ENCODE measurements at regions not wholly inside any gene's neighbourhood (a gene's known extent, or its start where the extent isn't known, plus 50 kb on each side); places are given as distances from the start of the nearest gene placed in this dataset.

GRCh38 chr1:116290085-116290705 is 82.8 kb upstream of the ATP1A1 start:
- Histone ChIP-seq H3K27ac (ENCODE audit: low read depth, low read length, poor library complexity, severe bottlenecking) (no peak overlapping the region), H3K4me3 (ENCODE audit: low read depth, low read length, poor library complexity, severe bottlenecking) (no peak overlapping the region), H3K36me3 (ENCODE audit: insufficient read depth, low read length, poor library complexity, severe bottlenecking) (no peaks in the 10 kb centered on the region), H3K9me3 (ENCODE audit: low read depth, low read length, poor library complexity, severe bottlenecking) (no peaks in the 10 kb centered on the region), H3K27me3 (replicated peaks; ENCODE audit: insufficient read depth, low read depth, low read length, poor library complexity) (no peaks in the 10 kb centered on the region), H3K4me1 (ENCODE audit: insufficient read depth, low read length, poor library complexity, severe bottlenecking) (peaks cover 3% of the 10 kb centered on the region)
- POLR2A ChIA-PET (ENCODE audit: low non-redundant PET): no interaction called here
- intact Hi-C loops (cut with micrococcal nuclease; ENCODE audit: unreplicated experiment): no loop called here
- CTCF ChIA-PET: no interaction called here
- no TSS peak for BruUV-seq (replicated peaks)
- TF ChIP-seq CTCF (conservative IDR thresholded peaks at IDR 0.05; ENCODE audit: low read depth, low read length) (no peak), EZH2 (IDR thresholded peaks at IDR 0.05; ENCODE audit: borderline replicate concordance, low read depth, low read length, poor library complexity, severe bottlenecking) (no peak)
- DNase-seq (ENCODE audit: low spot score): no peak

DNA sequence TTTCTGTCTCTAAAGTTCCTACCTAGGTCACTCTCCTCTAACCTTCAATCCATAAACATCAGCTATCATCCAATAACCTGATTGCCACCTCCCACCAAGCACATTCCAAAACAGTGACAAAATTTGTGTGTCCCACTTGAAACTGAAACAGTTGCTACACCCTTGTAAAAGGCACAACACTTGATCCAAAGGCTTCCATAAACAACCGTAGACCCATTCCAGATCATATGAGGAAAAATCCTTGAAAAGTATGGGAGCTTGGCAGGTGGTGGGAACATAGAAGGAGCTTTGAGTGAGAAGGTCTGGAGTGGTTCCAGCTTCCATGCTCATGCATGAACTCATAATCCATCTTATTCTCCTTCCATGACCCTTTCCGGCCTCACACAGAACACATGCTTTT is 82.0 kb upstream of the ATP1A1 start:
- POLR2A ChIA-PET (ENCODE audit: low non-redundant PET): no interaction called here
- H3K27ac ChIP-seq (ENCODE audit: low read depth, low read length, poor library complexity, severe bottlenecking): no peak overlapping the region
- BruUV-seq (replicated peaks): no TSS peak
- H3K9me3 ChIP-seq (ENCODE audit: low read depth, low read length, poor library complexity, severe bottlenecking): no peaks in the 10 kb centered on the region
- H3K36me3 ChIP-seq (ENCODE audit: insufficient read depth, low read length, poor library complexity, severe bottlenecking): no peaks in the 10 kb centered on the region
- H3K27me3 ChIP-seq (replicated peaks; ENCODE audit: insufficient read depth, low read depth, low read length, poor library complexity): no peaks in the 10 kb centered on the region
- no peak for TF ChIP-seq EZH2 (IDR thresholded peaks at IDR 0.05; ENCODE audit: borderline replicate concordance, low read depth, low read length, poor library complexity, severe bottlenecking)
- no peak for TF ChIP-seq CTCF (conservative IDR thresholded peaks at IDR 0.05; ENCODE audit: low read depth, low read length)
- intact Hi-C loops (cut with micrococcal nuclease; ENCODE audit: unreplicated experiment): no loop called here
- no peak overlapping the region for H3K4me3 ChIP-seq (ENCODE audit: low read depth, low read length, poor library complexity, severe bottlenecking)
- DNase-seq (ENCODE audit: low spot score): no peak
- peaks cover 3% of the 10 kb centered on the region for H3K4me1 ChIP-seq (ENCODE audit: insufficient read depth, low read length, poor library complexity, severe bottlenecking)
- CTCF ChIA-PET: no interaction called here

- POLR2A ChIA-PET (ENCODE audit: low non-redundant PET): no interaction called here
- BruUV-seq (replicated peaks): no TSS peak
These were observed 79.9 kb upstream of the ATP1A1 start for GRCh38 chr1:116292929-116293725.

More at GRCh38 chr1:116292929-116293725, 79.9 kb upstream of the ATP1A1 start:
- CTCF ChIA-PET: no interaction called here
- Histone ChIP-seq H3K9me3 (ENCODE audit: low read depth, low read length, poor library complexity, severe bottlenecking) (no peaks in the 10 kb centered on the region), H3K4me1 (ENCODE audit: insufficient read depth, low read length, poor library complexity, severe bottlenecking) (no peaks in the 10 kb centered on the region), H3K36me3 (ENCODE audit: insufficient read depth, low read length, poor library complexity, severe bottlenecking) (no peaks in the 10 kb centered on the region), H3K27ac (ENCODE audit: low read depth, low read length, poor library complexity, severe bottlenecking) (no peak overlapping the region), H3K4me3 (ENCODE audit: low read depth, low read length, poor library complexity, severe bottlenecking) (no peak overlapping the region), H3K27me3 (replicated peaks; ENCODE audit: insufficient read depth, low read depth, low read length, poor library complexity) (no peaks in the 10 kb centered on the region)
- intact Hi-C loops (cut with micrococcal nuclease; ENCODE audit: unreplicated experiment): no loop called here
- DNase-seq (ENCODE audit: low spot score): no peak
- no peak for TF ChIP-seq EZH2 (IDR thresholded peaks at IDR 0.05; ENCODE audit: borderline replicate concordance, low read depth, low read length, poor library complexity, severe bottlenecking)
- TF ChIP-seq CTCF (conservative IDR thresholded peaks at IDR 0.05; ENCODE audit: low read depth, low read length): no peak
